Body of pancreas (tissue), 4 donors: ENCODE measurements at regions not wholly inside any gene's neighbourhood (a gene's known extent, or its start where the extent isn't known, plus 50 kb on each side); places are given as distances from the start of the nearest gene placed in this dataset.
"Not testable (repeated sequence)": the region's sequence is repeated elsewhere in the genome, so short reads cannot be mapped to it uniquely, and the experiment has no call there.

Experiments
- CTCF ChIP-seq, 7 experiments: fragments of 450-650 bp in 4 of 7; fragments of 200-600 bp in 3 of 7; sonication (generic) in 3 of 7; IDR thresholded peaks; one replicate each; pipeline ENCODE4 v1.5.1; 2016 to 2019; ENCODE audit warnings: antibody characterized with exemption in 7 of 7
- POLR2A ChIP-seq, 3 donors: fragments of 450-650 bp; IDR thresholded peaks; one replicate each; pipeline ENCODE4 v1.6.1; 2016; ENCODE audit warnings: antibody characterized with exemption in 3 of 3, mild to moderate bottlenecking in 2 of 3

GRCh38 chr21:9034491-9035200 is 1486.7 kb upstream of the TPTE start:
- not testable (repeated sequence) for TF ChIP-seq CTCF, POLR2A (IDR thresholded peaks at IDR 0.05)
